ENCODE measurements at regions not wholly inside any gene's neighbourhood (a gene's known extent, or its start where the extent isn't known, plus 50 kb on each side); places are given as distances from the start of the nearest gene placed in this dataset.

GRCh38 chr14:87600240-87600639 is 392.7 kb downstream of the GALC start:
- peaks cover 4% of the 10 kb centered on the region for H3K9me3 Mint-ChIP-seq (ENCODE audit: unreplicated experiment)
- H3K4me3 Mint-ChIP-seq (ENCODE audit: unreplicated experiment) = no peak overlapping the region
- no peaks in the 10 kb centered on the region for H3K27me3 Mint-ChIP-seq (ENCODE audit: unreplicated experiment)
- no peaks in the 10 kb centered on the region for H3K36me3 Mint-ChIP-seq (ENCODE audit: low read depth, unreplicated experiment)
- no peak overlapping the region for H3K27ac Mint-ChIP-seq (ENCODE audit: unreplicated experiment)
- no peak for DNase-seq (ENCODE audit: low spot score)
- TF ChIP-seq CTCF (IDR thresholded peaks at IDR 0.05; ENCODE audit: unreplicated experiment) = no peak
- peaks cover 7% of the 10 kb centered on the region for H3K4me1 Mint-ChIP-seq (ENCODE audit: unreplicated experiment)

GRCh38 chr14:87581298-87581697 is 411.7 kb downstream of the GALC start:
- Mint-ChIP-seq H3K4me3 (ENCODE audit: unreplicated experiment) (no peak overlapping the region), H3K4me1 (ENCODE audit: unreplicated experiment) (no peaks in the 10 kb centered on the region), H3K9me3 (ENCODE audit: unreplicated experiment) (no peaks in the 10 kb centered on the region), H3K27me3 (ENCODE audit: unreplicated experiment) (no peaks in the 10 kb centered on the region), H3K36me3 (ENCODE audit: low read depth, unreplicated experiment) (no peaks in the 10 kb centered on the region), H3K27ac (ENCODE audit: unreplicated experiment) (no peak overlapping the region)
- no peak for DNase-seq (ENCODE audit: low spot score)
- no peak for TF ChIP-seq CTCF (IDR thresholded peaks at IDR 0.05; ENCODE audit: unreplicated experiment)

- no peak overlapping the region for H3K4me3 Mint-ChIP-seq (ENCODE audit: unreplicated experiment)
- no peaks in the 10 kb centered on the region for H3K9me3 Mint-ChIP-seq (ENCODE audit: unreplicated experiment)
- TF ChIP-seq CTCF (IDR thresholded peaks at IDR 0.05; ENCODE audit: unreplicated experiment) = no peak
- DNase-seq (ENCODE audit: low spot score) = no peak
- no peaks in the 10 kb centered on the region for H3K27me3 Mint-ChIP-seq (ENCODE audit: unreplicated experiment)
- no peaks in the 10 kb centered on the region for H3K4me1 Mint-ChIP-seq (ENCODE audit: unreplicated experiment)
- H3K27ac Mint-ChIP-seq (ENCODE audit: unreplicated experiment) = no peak overlapping the region
- no peaks in the 10 kb centered on the region for H3K36me3 Mint-ChIP-seq (ENCODE audit: low read depth, unreplicated experiment)
Observed at GRCh38 chr14:87579036-87579435, 413.9 kb downstream of the GALC start.

GRCh38 chr14:87575378-87575777 is 417.6 kb downstream of the GALC start:
- H3K4me1 Mint-ChIP-seq (ENCODE audit: unreplicated experiment) = no peaks in the 10 kb centered on the region
- no peak overlapping the region for H3K4me3 Mint-ChIP-seq (ENCODE audit: unreplicated experiment)
- no peak overlapping the region for H3K27ac Mint-ChIP-seq (ENCODE audit: unreplicated experiment)
- no peak for DNase-seq (ENCODE audit: low spot score)
- no peaks in the 10 kb centered on the region for H3K27me3 Mint-ChIP-seq (ENCODE audit: unreplicated experiment)
- H3K36me3 Mint-ChIP-seq (ENCODE audit: low read depth, unreplicated experiment) = no peaks in the 10 kb centered on the region
- H3K9me3 Mint-ChIP-seq (ENCODE audit: unreplicated experiment) = no peaks in the 10 kb centered on the region
- no peak for TF ChIP-seq CTCF (IDR thresholded peaks at IDR 0.05; ENCODE audit: unreplicated experiment)

GRCh38 chr14:87573591-87573990 is 419.4 kb downstream of the GALC start:
- Mint-ChIP-seq H3K27ac (ENCODE audit: unreplicated experiment) (no peak overlapping the region), H3K27me3 (ENCODE audit: unreplicated experiment) (no peaks in the 10 kb centered on the region), H3K4me1 (ENCODE audit: unreplicated experiment) (no peaks in the 10 kb centered on the region), H3K36me3 (ENCODE audit: low read depth, unreplicated experiment) (no peaks in the 10 kb centered on the region), H3K9me3 (ENCODE audit: unreplicated experiment) (no peaks in the 10 kb centered on the region), H3K4me3 (ENCODE audit: unreplicated experiment) (no peak overlapping the region)
- no peak for TF ChIP-seq CTCF (IDR thresholded peaks at IDR 0.05; ENCODE audit: unreplicated experiment)
- DNase-seq (ENCODE audit: low spot score) = no peak
